GM18507 (cell line): ENCODE measurements at regions not wholly inside any gene's neighbourhood (a gene's known extent, or its start where the extent isn't known, plus 50 kb on each side); places are given as distances from the start of the nearest gene placed in this dataset.
"Not testable (repeated sequence)": the region's sequence is repeated elsewhere in the genome, so short reads cannot be mapped to it uniquely, and the experiment has no call there.

Experiments used
- DNase-seq: peaks from one replicate; pipeline ENCODE4 v3.0.0; 2011; ENCODE audit warnings: low read depth; ENCODE audit not compliant: insufficient read length; ENCODE audit errors: extremely low spot score
- FAIRE-seq: peaks from 2 replicates; lab custom pipeline; 2011; peaks lifted over from hg19 to GRCh38; lab: Jason Lieb, UNC

- DNase-seq (no peak), FAIRE-seq (no peak)
Observed at GRCh38 chr2:224098481-224099230, 59.6 kb upstream of the SERPINE2 start.

- FAIRE-seq: no peak
Observed at GRCh38 chr2:224094413-224094812, 55.3 kb upstream of the SERPINE2 start.

GRCh38 chr2:224091671-224092070 is 52.6 kb upstream of the SERPINE2 start:
- DNase-seq, FAIRE-seq: not testable (repeated sequence)

More at GRCh38 chr2:224094413-224094812, 55.3 kb upstream of the SERPINE2 start:
- DNase-seq: no peak

GRCh38 chr2:224089606-224090005 is 50.5 kb upstream of the SERPINE2 start:
- DNase-seq, FAIRE-seq: not testable (repeated sequence)
